ENCODE measurements at regions not wholly inside any gene's neighbourhood (a gene's known extent, or its start where the extent isn't known, plus 50 kb on each side); places are given as distances from the start of the nearest gene placed in this dataset.
"Not testable (repeated sequence)": the region's sequence is repeated elsewhere in the genome, so short reads cannot be mapped to it uniquely, and the experiment has no call there.

DNA sequence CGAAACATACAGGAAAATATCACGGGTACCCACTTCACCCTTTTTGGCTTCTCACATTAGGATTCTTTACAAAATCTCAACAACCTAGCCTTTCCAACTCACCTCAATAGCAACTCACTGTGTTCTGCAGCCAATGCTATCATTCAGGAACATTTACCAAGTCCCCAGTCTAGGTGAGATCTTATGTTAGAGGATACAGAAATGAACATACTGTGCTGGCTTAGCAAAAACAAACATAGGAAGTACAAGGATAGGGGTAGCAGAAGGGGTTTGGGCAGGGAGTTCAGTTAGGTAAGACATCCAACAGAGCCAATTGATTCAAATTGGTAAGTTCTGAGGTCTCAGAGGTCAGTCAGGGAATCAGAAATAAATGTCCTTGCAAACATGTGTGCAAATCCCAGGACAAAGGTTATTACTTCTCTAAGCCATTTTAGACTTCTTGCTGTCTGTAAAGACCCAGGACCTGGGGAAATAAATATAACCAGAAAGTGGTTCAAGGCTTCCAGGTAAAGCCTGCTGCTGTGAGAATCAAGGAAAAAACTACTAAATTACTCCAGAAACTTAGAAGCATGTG, 556.3 kb upstream of the CHAC2 start:
- H3K36me3 Mint-ChIP-seq (ENCODE audit: low read depth) = no peaks in the 10 kb centered on the region
- no peak overlapping the region for H3K27ac Mint-ChIP-seq
- H3K9me3 Mint-ChIP-seq = peaks cover 9% of the 10 kb centered on the region
- H3K4me3 Mint-ChIP-seq = no peak overlapping the region
- DNase-seq (ENCODE audit: low spot score) = no peak
- H3K4me1 Mint-ChIP-seq (ENCODE audit: low read depth) = no peaks in the 10 kb centered on the region
- no peaks in the 10 kb centered on the region for H3K27me3 Mint-ChIP-seq (ENCODE audit: low read depth)

DNA sequence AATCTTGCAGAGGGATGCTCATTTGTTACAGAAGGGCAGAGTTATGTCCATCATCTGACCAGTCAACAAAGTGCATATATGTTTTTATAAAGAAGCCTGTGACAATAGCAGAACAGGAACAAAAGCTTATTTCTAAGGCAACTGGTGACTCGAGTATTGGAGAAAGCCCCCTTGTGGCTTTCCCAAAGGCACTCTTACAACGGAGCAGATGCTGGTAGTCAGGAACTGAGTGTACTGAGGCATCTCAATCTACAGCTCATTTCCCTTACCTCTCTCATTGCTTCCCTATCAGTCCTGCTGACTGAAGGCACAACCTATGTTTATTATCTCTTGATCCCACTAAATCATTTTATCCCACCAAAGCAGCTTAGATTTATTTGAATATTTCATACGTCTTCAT, 557.1 kb upstream of the CHAC2 start:
- H3K4me1 Mint-ChIP-seq (ENCODE audit: low read depth) = no peaks in the 10 kb centered on the region
- H3K27me3 Mint-ChIP-seq (ENCODE audit: low read depth) = no peaks in the 10 kb centered on the region
- no peaks in the 10 kb centered on the region for H3K36me3 Mint-ChIP-seq (ENCODE audit: low read depth)
- H3K4me3 Mint-ChIP-seq = no peak overlapping the region
- peaks cover 9% of the 10 kb centered on the region for H3K9me3 Mint-ChIP-seq
- no peak for DNase-seq (ENCODE audit: low spot score)
- no peak overlapping the region for H3K27ac Mint-ChIP-seq

DNA sequence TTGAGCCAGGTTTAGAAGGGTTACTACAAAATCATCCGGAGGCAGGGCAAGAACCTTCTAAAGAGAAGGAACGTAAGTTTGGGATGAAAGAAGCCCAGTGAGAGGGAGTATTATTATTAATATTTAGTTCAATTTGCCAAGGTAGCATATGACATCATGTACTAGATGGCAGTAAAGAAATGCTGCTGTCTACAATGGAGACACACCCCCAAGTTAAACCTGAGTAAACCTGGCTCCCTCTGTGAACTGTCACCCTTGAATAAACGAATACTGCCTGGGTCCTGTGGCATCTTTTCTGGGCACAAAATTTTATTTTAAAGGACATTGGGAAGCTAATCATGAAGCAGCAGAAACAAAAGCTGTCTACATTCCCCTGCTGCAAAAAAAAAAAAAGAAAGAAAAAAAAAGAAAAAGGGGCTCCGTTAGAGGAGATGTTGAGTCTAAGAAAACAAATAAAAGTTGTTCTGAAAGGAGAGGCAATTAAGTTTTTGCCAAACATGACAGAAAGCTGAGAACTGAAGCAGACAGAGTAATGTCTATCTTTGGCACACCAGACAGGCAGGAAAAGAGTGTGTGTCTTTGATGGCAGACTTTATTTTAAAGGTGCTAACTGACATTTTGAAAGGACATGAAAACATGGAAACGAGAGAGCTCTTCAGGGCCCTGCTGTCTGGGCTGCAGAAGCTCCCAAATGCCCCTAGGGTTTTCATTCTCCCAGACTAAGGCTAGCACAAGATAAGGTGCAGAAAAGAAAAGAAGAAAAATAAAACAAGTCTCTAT, 557.7 kb upstream of the CHAC2 start:
- Mint-ChIP-seq H3K27me3 (ENCODE audit: low read depth) (no peaks in the 10 kb centered on the region), H3K4me3 (no peak overlapping the region), H3K4me1 (ENCODE audit: low read depth) (no peaks in the 10 kb centered on the region), H3K9me3 (peaks cover 8% of the 10 kb centered on the region), H3K36me3 (ENCODE audit: low read depth) (no peaks in the 10 kb centered on the region), H3K27ac (no peak overlapping the region)
- DNase-seq (ENCODE audit: low spot score) = no peak

DNA sequence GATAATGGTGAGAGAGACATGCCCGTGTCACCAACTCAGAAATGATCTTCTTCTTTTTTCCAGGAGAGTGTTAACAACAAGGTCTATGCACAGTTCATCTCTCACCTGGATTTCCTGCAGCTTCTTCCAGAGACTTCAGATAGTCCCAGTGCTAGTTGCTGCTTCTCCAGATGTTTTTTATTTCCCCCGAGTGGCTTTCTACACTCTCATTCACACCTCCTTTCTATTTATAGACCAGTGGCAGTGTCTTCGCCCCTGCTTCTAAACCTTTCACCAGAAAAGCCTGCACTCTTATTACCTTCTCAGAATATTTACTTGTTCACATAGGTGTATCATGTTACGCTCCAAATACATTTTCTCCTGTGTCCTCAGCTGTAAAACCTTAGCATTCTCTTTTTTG, 558.8 kb upstream of the CHAC2 start:
- Mint-ChIP-seq H3K9me3 (no peaks in the 10 kb centered on the region), H3K4me1 (ENCODE audit: low read depth) (no peaks in the 10 kb centered on the region), H3K27me3 (ENCODE audit: low read depth) (no peaks in the 10 kb centered on the region), H3K4me3 (no peak overlapping the region), H3K36me3 (ENCODE audit: low read depth) (no peaks in the 10 kb centered on the region), H3K27ac (no peak overlapping the region)
- no peak for DNase-seq (ENCODE audit: low spot score)

DNA sequence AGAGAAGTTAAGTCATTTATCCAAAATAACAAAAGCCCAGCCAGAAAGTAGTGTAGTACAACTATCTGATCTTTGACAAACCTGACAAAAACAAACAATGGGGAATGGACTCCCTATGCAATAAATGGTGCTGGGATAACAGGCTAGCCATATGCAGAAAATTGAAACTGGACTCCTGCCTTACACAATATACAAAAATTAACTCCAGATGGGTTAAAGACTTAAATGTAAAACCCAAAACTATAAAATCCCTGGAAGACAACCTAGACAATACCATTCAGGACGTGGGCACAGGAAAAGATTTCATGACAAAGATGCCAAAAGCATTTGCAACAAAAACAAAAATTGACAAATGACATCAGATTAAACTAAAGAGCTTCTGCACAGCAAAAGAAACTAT, 561.4 kb upstream of the CHAC2 start:
- H3K27ac Mint-ChIP-seq; H3K9me3 Mint-ChIP-seq; H3K4me3 Mint-ChIP-seq; H3K27me3 Mint-ChIP-seq (ENCODE audit: low read depth); H3K4me1 Mint-ChIP-seq (ENCODE audit: low read depth); DNase-seq (ENCODE audit: low spot score); H3K36me3 Mint-ChIP-seq (ENCODE audit: low read depth): not testable (repeated sequence)

DNA sequence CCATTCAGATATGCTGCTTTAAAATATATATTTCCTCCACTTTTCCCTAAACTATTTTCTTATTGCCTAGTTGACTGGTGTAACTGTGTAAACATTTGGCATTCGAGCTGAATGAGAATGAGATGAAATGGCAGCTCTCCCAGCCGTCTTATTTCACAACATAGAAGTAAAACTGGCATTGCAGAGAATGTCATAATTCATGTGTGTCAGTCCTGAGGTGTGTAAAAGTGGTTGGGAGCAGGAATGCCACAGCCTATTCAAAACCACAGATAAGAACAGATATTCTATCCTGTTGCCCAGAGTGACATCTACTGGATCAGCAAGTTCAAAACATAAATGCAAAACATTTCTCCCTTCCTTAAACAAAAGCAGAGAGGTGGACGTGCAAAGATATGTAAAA, 565.5 kb upstream of the CHAC2 start:
- H3K9me3 Mint-ChIP-seq = no peaks in the 10 kb centered on the region
- no peaks in the 10 kb centered on the region for H3K27me3 Mint-ChIP-seq (ENCODE audit: low read depth)
- H3K36me3 Mint-ChIP-seq (ENCODE audit: low read depth) = no peaks in the 10 kb centered on the region
- H3K4me3 Mint-ChIP-seq = no peak overlapping the region
- H3K27ac Mint-ChIP-seq = no peak overlapping the region
- H3K4me1 Mint-ChIP-seq (ENCODE audit: low read depth) = no peaks in the 10 kb centered on the region
- DNase-seq (ENCODE audit: low spot score) = no peak

DNA sequence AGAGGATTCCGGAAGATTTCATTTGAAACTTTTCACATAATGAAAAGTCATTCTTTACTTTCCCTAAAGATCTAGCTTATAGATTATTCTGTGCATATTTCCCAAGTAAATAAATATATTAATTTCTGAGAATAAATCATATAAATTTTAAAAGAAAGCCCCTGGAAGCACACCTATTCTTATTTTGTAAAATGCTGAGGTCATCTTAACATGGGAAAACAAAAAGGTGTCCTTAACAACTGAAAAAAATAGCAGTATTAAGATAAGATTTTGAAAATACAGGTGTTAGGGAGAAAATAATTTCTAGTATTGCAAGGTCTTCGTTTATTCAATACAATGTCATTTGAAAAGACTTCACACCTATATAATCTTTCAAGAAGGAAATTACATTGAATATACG, 567.5 kb upstream of the CHAC2 start:
- H3K27me3 Mint-ChIP-seq (ENCODE audit: low read depth) = no peaks in the 10 kb centered on the region
- H3K27ac Mint-ChIP-seq = no peak overlapping the region
- H3K36me3 Mint-ChIP-seq (ENCODE audit: low read depth) = no peaks in the 10 kb centered on the region
- H3K9me3 Mint-ChIP-seq = peaks cover 4% of the 10 kb centered on the region
- no peak overlapping the region for H3K4me3 Mint-ChIP-seq
- no peak for DNase-seq (ENCODE audit: low spot score)
- H3K4me1 Mint-ChIP-seq (ENCODE audit: low read depth) = no peaks in the 10 kb centered on the region

DNA sequence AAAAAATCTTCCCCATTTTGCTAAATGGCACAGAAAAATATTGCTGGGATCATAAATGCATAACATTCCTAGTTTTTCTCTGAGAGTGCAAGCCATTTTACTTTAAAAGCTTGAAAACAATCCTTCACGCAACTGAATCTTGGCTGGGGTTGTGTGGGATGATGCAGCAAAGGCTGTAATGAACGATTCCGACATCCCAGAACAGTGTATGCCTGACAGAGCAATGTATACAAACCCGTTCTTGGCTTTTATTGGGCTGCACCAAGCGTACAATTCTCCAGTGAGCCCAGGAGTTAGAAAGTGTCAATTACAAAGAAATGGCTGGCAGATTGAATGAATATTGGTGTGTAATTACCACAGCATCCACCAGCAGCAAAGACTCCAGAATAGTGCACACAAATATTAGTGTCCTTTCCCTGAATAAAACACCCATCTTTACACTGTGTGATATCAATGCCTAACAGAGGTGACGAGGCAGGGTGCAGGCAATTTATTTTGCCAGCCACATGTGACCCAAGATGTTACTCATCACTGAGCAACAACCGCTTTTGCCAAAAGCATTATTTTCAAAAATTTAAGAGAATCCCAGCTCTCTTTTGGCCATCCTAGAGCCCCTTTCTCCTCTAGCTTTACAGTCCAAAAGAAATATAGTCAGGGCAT, 578.6 kb upstream of the CHAC2 start:
- no peaks in the 10 kb centered on the region for H3K27me3 Mint-ChIP-seq (ENCODE audit: low read depth)
- DNase-seq (ENCODE audit: low spot score) = no peak
- H3K4me1 Mint-ChIP-seq (ENCODE audit: low read depth) = no peaks in the 10 kb centered on the region
- no peak overlapping the region for H3K4me3 Mint-ChIP-seq
- H3K9me3 Mint-ChIP-seq = no peaks in the 10 kb centered on the region
- no peak overlapping the region for H3K27ac Mint-ChIP-seq
- no peaks in the 10 kb centered on the region for H3K36me3 Mint-ChIP-seq (ENCODE audit: low read depth)

DNA sequence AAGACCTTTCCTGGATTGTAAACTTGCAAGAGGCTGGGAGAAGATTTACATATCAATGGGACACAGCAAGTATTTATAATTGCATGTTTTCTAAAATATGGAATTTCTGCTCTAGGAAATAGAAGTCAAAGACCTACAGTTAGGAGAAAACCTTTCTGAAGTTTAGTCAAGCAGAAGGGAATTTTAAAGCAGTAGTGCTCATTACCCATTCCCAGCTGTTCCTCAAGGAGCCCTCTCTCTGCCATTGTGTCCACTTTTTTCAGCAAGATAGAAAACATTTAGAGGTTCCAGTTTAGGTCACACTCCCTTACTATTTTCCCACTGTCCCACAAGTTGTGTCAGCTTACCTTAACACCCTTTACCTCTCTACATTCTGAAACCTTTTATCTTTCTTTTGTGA, 584.0 kb upstream of the CHAC2 start:
- Mint-ChIP-seq H3K4me1 (ENCODE audit: low read depth) (no peaks in the 10 kb centered on the region), H3K27me3 (ENCODE audit: low read depth) (no peaks in the 10 kb centered on the region), H3K4me3 (no peak overlapping the region), H3K9me3 (no peaks in the 10 kb centered on the region), H3K36me3 (ENCODE audit: low read depth) (no peaks in the 10 kb centered on the region), H3K27ac (no peak overlapping the region)
- no peak for DNase-seq (ENCODE audit: low spot score)

DNA sequence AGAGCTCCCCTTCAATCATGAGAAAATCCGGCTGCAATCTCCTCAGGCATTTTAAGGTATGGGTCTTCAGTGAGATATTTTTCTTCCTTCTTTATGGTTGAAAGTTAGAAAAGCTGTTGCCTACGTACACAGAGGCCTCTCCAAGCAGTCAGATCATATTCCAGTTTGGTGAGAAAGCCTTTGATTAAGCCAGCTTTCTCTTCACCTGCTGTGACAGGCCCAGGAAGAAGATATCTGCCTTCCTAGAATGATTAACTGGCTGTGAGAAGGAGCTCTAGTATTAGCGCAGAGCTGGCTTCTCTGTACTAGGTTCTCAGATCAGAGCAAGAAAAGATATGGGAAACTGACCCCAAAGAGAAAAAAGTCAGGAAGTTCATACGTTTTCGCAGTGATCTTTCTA, 585.0 kb upstream of the CHAC2 start:
- no peak overlapping the region for H3K27ac Mint-ChIP-seq
- DNase-seq (ENCODE audit: low spot score) = no peak
- no peaks in the 10 kb centered on the region for H3K4me1 Mint-ChIP-seq (ENCODE audit: low read depth)
- H3K27me3 Mint-ChIP-seq (ENCODE audit: low read depth) = no peaks in the 10 kb centered on the region
- no peak overlapping the region for H3K4me3 Mint-ChIP-seq
- H3K9me3 Mint-ChIP-seq = no peaks in the 10 kb centered on the region
- no peaks in the 10 kb centered on the region for H3K36me3 Mint-ChIP-seq (ENCODE audit: low read depth)

DNA sequence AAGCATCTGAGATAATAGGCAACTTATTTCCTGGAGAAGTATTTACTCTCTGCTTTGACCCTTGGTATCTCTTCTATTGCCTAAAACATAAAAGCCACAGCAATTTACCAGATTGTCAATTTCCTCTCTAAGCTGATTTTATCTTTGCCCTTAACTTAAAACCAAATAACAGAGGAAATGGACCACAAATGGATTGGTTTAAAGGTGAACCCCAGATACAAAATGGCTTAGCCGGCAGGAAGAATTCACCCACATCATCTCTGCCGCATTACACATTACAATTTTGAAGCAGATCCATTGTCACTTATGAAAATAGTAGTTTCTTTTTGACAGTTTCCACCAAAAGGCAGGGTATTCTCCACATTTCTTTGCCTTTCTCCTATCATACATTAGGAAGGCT, 585.8 kb upstream of the CHAC2 start:
- Mint-ChIP-seq H3K36me3 (ENCODE audit: low read depth) (no peaks in the 10 kb centered on the region), H3K4me3 (no peak overlapping the region), H3K27ac (no peak overlapping the region), H3K4me1 (ENCODE audit: low read depth) (no peaks in the 10 kb centered on the region), H3K9me3 (no peaks in the 10 kb centered on the region), H3K27me3 (ENCODE audit: low read depth) (no peaks in the 10 kb centered on the region)
- no peak for DNase-seq (ENCODE audit: low spot score)

DNA sequence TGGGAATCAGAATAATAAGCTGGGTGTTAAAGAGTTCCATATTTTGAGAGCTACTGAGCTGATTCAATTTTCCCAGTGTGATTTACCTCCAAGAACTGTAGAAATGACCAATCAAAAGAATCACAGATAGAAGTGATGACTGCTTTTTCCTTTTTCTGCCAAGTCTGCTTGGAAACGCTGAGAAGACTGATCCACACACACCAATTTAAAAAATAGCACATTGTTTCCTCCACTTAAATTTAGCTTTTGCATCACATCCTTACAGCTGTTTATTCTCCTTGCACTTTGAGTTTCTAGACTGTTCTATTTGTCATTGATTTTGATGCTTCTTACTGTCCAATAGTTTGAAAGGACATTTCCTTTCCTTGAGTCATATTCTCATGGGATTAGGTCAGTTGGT, 590.3 kb upstream of the CHAC2 start:
- Mint-ChIP-seq H3K27me3 (ENCODE audit: low read depth) (no peaks in the 10 kb centered on the region), H3K27ac (no peak overlapping the region), H3K4me3 (no peak overlapping the region), H3K36me3 (ENCODE audit: low read depth) (no peaks in the 10 kb centered on the region), H3K9me3 (no peaks in the 10 kb centered on the region), H3K4me1 (ENCODE audit: low read depth) (no peaks in the 10 kb centered on the region)
- no peak for DNase-seq (ENCODE audit: low spot score)

DNA sequence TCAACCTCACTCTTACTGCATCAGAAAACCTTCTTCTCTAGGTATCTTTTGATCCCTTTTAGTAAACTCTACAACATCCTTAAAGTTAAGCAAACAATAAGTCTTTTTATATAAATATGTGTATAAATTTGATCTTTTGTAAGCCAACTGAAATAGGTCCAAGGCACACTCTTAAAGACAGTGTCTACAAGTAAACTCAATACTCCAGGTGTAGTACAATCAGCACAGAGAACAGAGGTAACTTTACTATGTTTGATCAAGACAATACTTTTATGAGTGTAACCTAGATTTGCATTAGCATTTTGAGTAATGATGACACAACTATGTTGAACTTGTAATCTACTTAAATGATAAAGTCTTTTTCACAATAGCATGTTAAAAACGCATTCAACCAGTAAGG, 593.1 kb upstream of the CHAC2 start:
- Mint-ChIP-seq H3K27me3 (ENCODE audit: low read depth) (no peaks in the 10 kb centered on the region), H3K27ac (no peak overlapping the region), H3K9me3 (no peaks in the 10 kb centered on the region), H3K4me1 (ENCODE audit: low read depth) (no peaks in the 10 kb centered on the region), H3K36me3 (ENCODE audit: low read depth) (no peaks in the 10 kb centered on the region), H3K4me3 (no peak overlapping the region)
- no peak for DNase-seq (ENCODE audit: low spot score)

DNA sequence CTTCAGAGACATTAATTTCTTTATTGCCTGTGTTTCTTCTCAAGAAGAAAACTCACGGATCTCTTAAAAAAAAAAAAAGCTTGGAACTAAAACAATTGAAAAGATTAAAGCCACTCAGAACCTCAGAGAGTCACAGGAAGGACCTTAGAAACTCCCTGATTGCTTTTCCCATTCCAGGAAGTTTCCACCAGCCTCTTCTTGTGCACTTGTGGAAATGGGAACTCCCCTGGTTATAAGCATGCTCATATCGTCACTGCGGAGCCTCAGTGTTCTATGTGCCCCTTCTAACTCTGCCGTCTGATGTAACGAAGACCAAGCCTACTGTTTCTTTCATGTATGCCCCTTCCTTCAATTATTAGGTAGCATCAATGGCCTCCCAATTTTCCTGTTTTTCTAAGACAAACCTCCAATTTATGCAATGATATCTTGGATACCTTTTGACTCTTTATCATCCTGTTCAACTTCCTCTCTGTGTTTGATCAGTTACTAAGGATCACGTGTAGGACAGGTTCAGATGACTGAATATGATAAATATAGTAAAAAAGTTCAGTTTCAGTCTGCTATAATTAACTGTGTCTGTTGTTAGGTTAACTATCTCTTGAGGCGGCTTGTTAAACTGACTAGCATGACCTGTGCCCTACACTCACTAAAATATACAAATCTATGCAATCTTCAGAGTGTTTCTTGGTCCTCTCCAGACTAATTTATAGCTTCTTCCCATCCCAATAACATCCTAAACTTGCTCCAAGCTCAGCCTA, 593.7 kb upstream of the CHAC2 start:
- Mint-ChIP-seq H3K27me3 (ENCODE audit: low read depth) (no peaks in the 10 kb centered on the region), H3K4me1 (ENCODE audit: low read depth) (no peaks in the 10 kb centered on the region), H3K4me3 (no peak overlapping the region), H3K9me3 (no peaks in the 10 kb centered on the region), H3K36me3 (ENCODE audit: low read depth) (no peaks in the 10 kb centered on the region), H3K27ac (no peak overlapping the region)
- no peak for DNase-seq (ENCODE audit: low spot score)
